ENCODE measurements at regions not wholly inside any gene's neighbourhood (a gene's known extent, or its start where the extent isn't known, plus 50 kb on each side); places are given as distances from the start of the nearest gene placed in this dataset.
"Not testable (repeated sequence)": the region's sequence is repeated elsewhere in the genome, so short reads cannot be mapped to it uniquely, and the experiment has no call there.

DNA sequence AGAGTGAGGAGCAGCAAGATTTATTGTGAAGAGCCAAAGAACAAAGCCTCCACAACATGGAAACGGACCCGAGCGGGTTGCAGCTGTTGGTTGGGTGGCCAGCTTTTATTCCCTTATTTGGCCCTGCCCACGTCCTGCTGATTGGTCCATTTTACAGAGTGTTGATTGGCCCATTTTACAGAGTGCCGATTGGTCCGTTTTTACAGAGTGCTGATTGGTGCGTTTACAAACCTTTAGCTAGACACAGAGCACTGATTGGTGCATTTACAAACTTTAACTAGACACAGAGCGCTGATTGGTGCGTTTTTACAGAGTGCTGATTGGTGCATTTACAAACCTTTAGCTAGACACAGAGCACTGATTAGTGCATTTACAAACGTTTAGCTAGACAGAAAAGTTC is 592.3 kb upstream of the C16orf82 start:
- H3K9me2 ChIP-seq (ENCODE audit: insufficient read depth); H3K27ac ChIP-seq (ENCODE audit: low read depth, low read length); H3K27me3 ChIP-seq (ENCODE audit: insufficient read depth, low read length); H3K4me1 ChIP-seq (ENCODE audit: control insufficient read depth in 1 of 2, insufficient read depth in 2 of 2, low read length in 2 of 2); BruUV-seq (replicated peaks); H3K4me3 ChIP-seq (replicated peaks in 1 of 2; ENCODE audit: low read depth in 1 of 2, low read length in 2 of 2); RAD21 ChIA-PET (ENCODE audit: low non-redundant PET in 1 of 2, low total read pairs in 2 of 2, uncharacterized antibody in 2 of 2, unreplicated experiment in 2 of 2); intact Hi-C loops (cut with micrococcal nuclease); H3K4me2 ChIP-seq (ENCODE audit: low read length); H3K36me3 ChIP-seq (ENCODE audit: control insufficient read depth in 1 of 2, insufficient read depth in 2 of 2, low read length in 2 of 2); H3K79me2 ChIP-seq (ENCODE audit: insufficient read depth, low read length); H3K9ac ChIP-seq (ENCODE audit: low read length); H2AFZ ChIP-seq (ENCODE audit: low read depth, low read length, poor library complexity, severe bottlenecking); CTCF ChIA-PET; POLR2A ChIA-PET; ATAC-seq; H4K20me1 ChIP-seq (ENCODE audit: insufficient read depth); DNase-seq (ENCODE audit: low read depth, low spot score): not testable (repeated sequence)
- H3K9me3 ChIP-seq (ENCODE audit: control insufficient read depth in 1 of 2, insufficient read depth in 1 of 2, low read depth in 1 of 2, low read length in 2 of 2) = peaks cover 3 to 11% of the 10 kb centered on the region in 2 experiments; a peak in 2 of 4 replicates

- RAD21 ChIA-PET (ENCODE audit: low non-redundant PET in 1 of 2, low total read pairs in 2 of 2, uncharacterized antibody in 2 of 2, unreplicated experiment in 2 of 2) = no interaction called here
- TF ChIP-seq FOSL1 (IDR thresholded peaks at IDR 0.05; ENCODE audit: low read depth) = no peak
- TF ChIP-seq YY1 (IDR thresholded peaks at IDR 0.05; ENCODE audit: extremely low read depth, insufficient replicate concordance, low read depth, low read length) = no peak
- TF ChIP-seq, protein P1, sequence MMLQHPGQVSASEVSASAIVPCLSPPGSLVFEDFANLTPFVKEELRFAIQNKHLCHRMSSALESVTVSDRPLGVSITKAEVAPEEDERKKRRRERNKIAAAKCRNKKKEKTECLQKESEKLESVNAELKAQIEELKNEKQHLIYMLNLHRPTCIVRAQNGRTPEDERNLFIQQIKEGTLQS (IDR thresholded peaks at IDR 0.05) = no peak
- TF ChIP-seq EZH2 (IDR thresholded peaks at IDR 0.05) = no peak
- TF ChIP-seq RAD21 (IDR thresholded peaks at IDR 0.05; ENCODE audit: low read depth) = no peak
- no peak for TF ChIP-seq POLR2AphosphoS5 (IDR thresholded peaks at IDR 0.05; ENCODE audit: low read depth, low read length)
- TF ChIP-seq ELF1 (IDR thresholded peaks at IDR 0.05; ENCODE audit: borderline replicate concordance, low read depth) = no peak
- TF ChIP-seq CBX3 (IDR thresholded peaks at IDR 0.05; ENCODE audit: low read depth) = no peak
- TF ChIP-seq TCF7L2 (IDR thresholded peaks at IDR 0.05; ENCODE audit: borderline replicate concordance, extremely low read depth, insufficient read depth, insufficient read length) = no peak
- TF ChIP-seq, protein P2, sequence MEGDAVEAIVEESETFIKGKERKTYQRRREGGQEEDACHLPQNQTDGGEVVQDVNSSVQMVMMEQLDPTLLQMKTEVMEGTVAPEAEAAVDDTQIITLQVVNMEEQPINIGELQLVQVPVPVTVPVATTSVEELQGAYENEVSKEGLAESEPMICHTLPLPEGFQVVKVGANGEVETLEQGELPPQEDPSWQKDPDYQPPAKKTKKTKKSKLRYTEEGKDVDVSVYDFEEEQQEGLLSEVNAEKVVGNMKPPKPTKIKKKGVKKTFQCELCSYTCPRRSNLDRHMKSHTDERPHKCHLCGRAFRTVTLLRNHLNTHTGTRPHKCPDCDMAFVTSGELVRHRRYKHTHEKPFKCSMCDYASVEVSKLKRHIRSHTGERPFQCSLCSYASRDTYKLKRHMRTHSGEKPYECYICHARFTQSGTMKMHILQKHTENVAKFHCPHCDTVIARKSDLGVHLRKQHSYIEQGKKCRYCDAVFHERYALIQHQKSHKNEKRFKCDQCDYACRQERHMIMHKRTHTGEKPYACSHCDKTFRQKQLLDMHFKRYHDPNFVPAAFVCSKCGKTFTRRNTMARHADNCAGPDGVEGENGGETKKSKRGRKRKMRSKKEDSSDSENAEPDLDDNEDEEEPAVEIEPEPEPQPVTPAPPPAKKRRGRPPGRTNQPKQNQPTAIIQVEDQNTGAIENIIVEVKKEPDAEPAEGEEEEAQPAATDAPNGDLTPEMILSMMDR (IDR thresholded peaks at IDR 0.05 in 2 of 3, conservative IDR thresholded peaks at IDR 0.05 in 1 of 3; ENCODE audit: borderline replicate concordance in 1 of 3, insufficient read depth in 1 of 3, low read depth in 2 of 3, low read length in 2 of 3) = no peak
- TF ChIP-seq, protein P3, sequence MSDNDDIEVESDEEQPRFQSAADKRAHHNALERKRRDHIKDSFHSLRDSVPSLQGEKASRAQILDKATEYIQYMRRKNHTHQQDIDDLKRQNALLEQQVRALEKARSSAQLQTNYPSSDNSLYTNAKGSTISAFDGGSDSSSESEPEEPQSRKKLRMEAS (IDR thresholded peaks at IDR 0.05) = no peak
- no peak for TF ChIP-seq EZH2phosphoT487 (IDR thresholded peaks at IDR 0.05; ENCODE audit: borderline replicate concordance)
- no peak for TF ChIP-seq EGR1 (IDR thresholded peaks at IDR 0.05; ENCODE audit: low read depth)
- TF ChIP-seq ZFX (IDR thresholded peaks at IDR 0.05) = no peak
- TF ChIP-seq JUND (IDR thresholded peaks at IDR 0.05) = no peak
- TF ChIP-seq SP1 (IDR thresholded peaks at IDR 0.05; ENCODE audit: low read depth) = no peak
- no peak for TF ChIP-seq ZBTB33 (IDR thresholded peaks at IDR 0.05; ENCODE audit: extremely low read depth, insufficient replicate concordance, low read length)
- no peak for TF ChIP-seq SRF (IDR thresholded peaks at IDR 0.05; ENCODE audit: low read depth)
- TF ChIP-seq POLR2A (IDR thresholded peaks at IDR 0.05; ENCODE audit: borderline replicate concordance, extremely low read depth, insufficient read depth, insufficient read length) = no peak
- no peak for TF ChIP-seq CEBPB (IDR thresholded peaks at IDR 0.05; ENCODE audit: low read depth)
- Histone ChIP-seq H4K20me1 (ENCODE audit: insufficient read depth) (no peaks in the 10 kb centered on the region), H3K4me1 (ENCODE audit: control insufficient read depth in 1 of 2, insufficient read depth in 2 of 2, low read length in 2 of 2) (no peaks in the 10 kb centered on the region), H3K9me2 (ENCODE audit: insufficient read depth) (no peaks in the 10 kb centered on the region), H3K36me3 (ENCODE audit: control insufficient read depth in 1 of 2, insufficient read depth in 2 of 2, low read length in 2 of 2) (no peaks in the 10 kb centered on the region), H3K9ac (ENCODE audit: low read length) (no peak overlapping the region), H3K27me3 (ENCODE audit: insufficient read depth, low read length) (no peaks in the 10 kb centered on the region), H3K4me2 (ENCODE audit: low read length) (no peak overlapping the region), H3K79me2 (ENCODE audit: insufficient read depth, low read length) (no peaks in the 10 kb centered on the region), H3K4me3 (replicated peaks in 1 of 2; ENCODE audit: low read depth in 1 of 2, low read length in 2 of 2) (no peak overlapping the region), H3K27ac (ENCODE audit: low read depth, low read length) (no peak overlapping the region), H2AFZ (ENCODE audit: low read depth, low read length, poor library complexity, severe bottlenecking) (no peak overlapping the region), H3K9me3 (ENCODE audit: control insufficient read depth in 1 of 2, insufficient read depth in 1 of 2, low read depth in 1 of 2, low read length in 2 of 2) (peaks cover 3 to 11% of the 10 kb centered on the region in 2 experiments; a peak in 2 of 4 replicates)
- intact Hi-C loops (cut with micrococcal nuclease) = no loop called here
- CTCF ChIA-PET = no interaction called here
- BruUV-seq (replicated peaks) = no TSS peak
- POLR2A ChIA-PET = no interaction called here
- DNase-seq (ENCODE audit: low read depth, low spot score) = no peak
- no peak for ATAC-seq
Measured at GRCh38 chr16:26475596-26475995, 591.1 kb upstream of the C16orf82 start.
